H1 (cell line): ENCODE measurements at regions not wholly inside any gene's neighbourhood (a gene's known extent, or its start where the extent isn't known, plus 50 kb on each side); places are given as distances from the start of the nearest gene placed in this dataset.
A peak's percentile ranks its signal among the peaks of the same experiment; 100 is the strongest.

Experiments
- CTCF ChIA-PET: fragments of 300-600 bp; sonication (Branson Sonifier 250); formaldehyde crosslinking; loops from one replicate; lab custom pipeline; 2021; ENCODE audit not compliant: partially characterized antibody; lab: Charles Lee
- POLR2A ChIA-PET: fragments of 300-600 bp; sonication (Branson Sonifier 250); formaldehyde crosslinking; loops from one replicate; lab custom pipeline; 2021; ENCODE audit warnings: inconsistent platforms; ENCODE audit not compliant: partially characterized antibody; lab: Charles Lee
- DNase-seq, 2 experiments: peaks; one replicate each; pipeline versions ENCODE4 v3.0.0 to v3.0.0-alpha.2; 2010 to 2022; ENCODE audit warnings: low spot score in 2 of 2, low read depth in 1 of 2, mixed read lengths in 1 of 2
- FAIRE-seq: peaks from 2 replicates; lab custom pipeline; 2011; peaks lifted over from hg19 to GRCh38; lab: Jason Lieb, UNC
- H2AFZ ChIP-seq: 2 replicates; pipeline ENCODE4 v1.8.1; 2012; ENCODE audit warnings: low read length, inconsistent platforms
- H2AK5ac ChIP-seq: 2 replicates; pipeline ENCODE4 v1.6.1; 2013; ENCODE audit warnings: low read depth, low read length
- H2BK120ac ChIP-seq: replicated peaks from 2 replicates; pipeline ENCODE3; 2013; ENCODE audit warnings: low read depth, low read length, inconsistent platforms
- H2BK12ac ChIP-seq: 2 replicates; pipeline ENCODE4 v1.6.1; 2013; ENCODE audit warnings: low read depth, low read length
- H2BK15ac ChIP-seq: 2 replicates; pipeline ENCODE4 v1.6.1; 2013; ENCODE audit warnings: low read length
- H2BK20ac ChIP-seq: 2 replicates; pipeline ENCODE4 v1.6.1; 2013; ENCODE audit warnings: low read length
- H2BK5ac ChIP-seq: 2 replicates; pipeline ENCODE4 v1.6.1; 2013; ENCODE audit warnings: low read depth, low read length
- H3K14ac ChIP-seq: 2 replicates; pipeline ENCODE4 v1.6.1; 2013; ENCODE audit warnings: inconsistent platforms; ENCODE audit not compliant: insufficient read length
- H3K18ac ChIP-seq: 2 replicates; pipeline ENCODE4 v1.6.1; 2013; ENCODE audit warnings: low read length; ENCODE audit errors: extremely low read depth
- H3K23ac ChIP-seq: 2 replicates; pipeline ENCODE4 v1.6.1; 2013; ENCODE audit warnings: inconsistent platforms; ENCODE audit not compliant: insufficient read length
- H3K23me2 ChIP-seq: 2 replicates; pipeline ENCODE4 v1.6.1; 2013; ENCODE audit warnings: low read depth, low read length
- H3K27ac ChIP-seq: 2 replicates; pipeline ENCODE4 v1.6.1; 2011; ENCODE audit warnings: low read depth, low read length, inconsistent platforms
- H3K27me3 ChIP-seq, 4 experiments: replicated peaks in 1 of 4; 1 replicate in 1 of 4; 2 replicates in 3 of 4; pipeline versions ENCODE4 v1.6.1 to v1.8.1; 2011 to 2013; ENCODE audit warnings: low read length in 3 of 4, mild to moderate bottlenecking in 3 of 4, inconsistent platforms in 2 of 4, mixed read lengths in 2 of 4, moderate library complexity in 1 of 4; ENCODE audit not compliant: control insufficient read depth in 3 of 4, insufficient read depth in 3 of 4; ENCODE audit errors: extremely low read depth in 1 of 4
- H3K36me3 ChIP-seq, 4 experiments: 2 replicates each; pipeline versions ENCODE4 v1.6.1 to v1.8.1; 2011 to 2013; ENCODE audit warnings: mild to moderate bottlenecking in 4 of 4, low read length in 3 of 4, moderate library complexity in 2 of 4, control low read depth in 1 of 4, inconsistent platforms in 1 of 4; ENCODE audit not compliant: insufficient read depth in 4 of 4, control insufficient read depth in 2 of 4
- H3K4ac ChIP-seq: replicated peaks from 2 replicates; pipeline ENCODE3; 2013; ENCODE audit warnings: low read length, low read depth, mixed read lengths, inconsistent platforms; ENCODE audit not compliant: insufficient read length
- H3K4me1 ChIP-seq, 4 experiments: replicated peaks in 1 of 4; 1 replicate in 1 of 4; 2 replicates in 3 of 4; pipeline versions ENCODE4 v1.6.1 to v1.8.1; 2011 to 2013; ENCODE audit warnings: low read length in 3 of 4, inconsistent platforms in 2 of 4, mixed read lengths in 1 of 4; ENCODE audit not compliant: insufficient read depth in 4 of 4, control insufficient read depth in 3 of 4
- H3K4me2 ChIP-seq, 2 experiments: 2 replicates each; pipeline versions ENCODE4 v1.6.1 to v1.8.1; 2011 to 2013; ENCODE audit warnings: low read depth in 2 of 2, low read length in 2 of 2, control low read depth in 1 of 2, inconsistent platforms in 1 of 2, mild to moderate bottlenecking in 1 of 2; ENCODE audit not compliant: insufficient read depth in 1 of 2
- H3K4me3 ChIP-seq, 4 experiments: fragments of 200-600, 300-600 bp in 1 of 4; sonication (generic), shearing (Covaris generic), sonication (Bioruptor Twin) in 1 of 4; 2 replicates each; pipeline versions ENCODE4 v1.5.1 to v1.8.1; 2011 to 2016; ENCODE audit warnings: low read length in 4 of 4, low read depth in 3 of 4, control low read depth in 2 of 4, inconsistent platforms in 2 of 4, mild to moderate bottlenecking in 2 of 4, mixed read lengths in 1 of 4, moderate library complexity in 1 of 4; ENCODE audit not compliant: insufficient read depth in 2 of 4; ENCODE audit errors: extremely low read depth in 1 of 4
- H3K56ac ChIP-seq: replicated peaks from 2 replicates; pipeline ENCODE3; 2013; ENCODE audit warnings: low read depth, mild to moderate bottlenecking, mixed read lengths, low read length, inconsistent platforms; ENCODE audit not compliant: insufficient read length
- H3K79me1 ChIP-seq: 2 replicates; pipeline ENCODE4 v1.6.1; 2013; ENCODE audit warnings: low read depth, low read length, control low read depth
- H3K79me2 ChIP-seq, 2 experiments: 2 replicates each; pipeline versions ENCODE4 v1.6.1 to v1.8.1; 2012 to 2013; ENCODE audit warnings: low read length in 2 of 2, mild to moderate bottlenecking in 2 of 2, inconsistent platforms in 1 of 2; ENCODE audit not compliant: insufficient read depth in 2 of 2, control insufficient read depth in 1 of 2
- H3K9ac ChIP-seq, 4 experiments: replicated peaks in 1 of 4; 1 replicate in 1 of 4; 2 replicates in 3 of 4; pipeline versions ENCODE4 v1.6.1 to v1.8.1; 2011 to 2013; ENCODE audit warnings: low read depth in 3 of 4, low read length in 3 of 4, control low read depth in 2 of 4, mild to moderate bottlenecking in 2 of 4, moderate library complexity in 2 of 4, inconsistent platforms in 1 of 4; ENCODE audit errors: extremely low read depth in 1 of 4
- H3K9me3 ChIP-seq, 2 experiments: 2 replicates each; pipeline versions ENCODE4 v1.6.1 to v1.8.1; 2012 to 2013; ENCODE audit warnings: mild to moderate bottlenecking in 2 of 2, moderate library complexity in 2 of 2, control low read depth in 1 of 2, inconsistent platforms in 1 of 2, low read depth in 1 of 2, low read length in 1 of 2, mixed read lengths in 1 of 2; ENCODE audit not compliant: insufficient read depth in 2 of 2
- H4K20me1 ChIP-seq, 2 experiments: replicated peaks in 1 of 2; 2 replicates each; pipeline versions ENCODE3 to v1.8.1; 2011 to 2013; ENCODE audit warnings: inconsistent platforms in 2 of 2, low read length in 2 of 2, mild to moderate bottlenecking in 1 of 2; ENCODE audit not compliant: insufficient read depth in 2 of 2, control insufficient read depth in 1 of 2
- H4K5ac ChIP-seq: 2 replicates; pipeline ENCODE4 v1.6.1; 2013; ENCODE audit warnings: low read length, low read depth, mixed read lengths, inconsistent platforms; ENCODE audit not compliant: insufficient read length
- H4K8ac ChIP-seq: 2 replicates; pipeline ENCODE4 v1.8.0; 2013; ENCODE audit warnings: mild to moderate bottlenecking, moderate library complexity, low read length, inconsistent platforms; ENCODE audit not compliant: insufficient read depth; ENCODE audit errors: extremely low read depth
- H4K91ac ChIP-seq: replicated peaks from 2 replicates; pipeline ENCODE3; 2013; ENCODE audit warnings: low read length, mixed read lengths, inconsistent platforms; ENCODE audit not compliant: insufficient read length
- CBX8 ChIP-seq: fragments of 300-800, 300-1000 bp; sonication (generic); IDR thresholded peaks from 2 replicates; pipeline ENCODE4 v1.7.1; 2016; ENCODE audit warnings: low read depth, low read length, borderline replicate concordance
- CTBP2 ChIP-seq: IDR thresholded peaks from 2 replicates; pipeline ENCODE4 v1.7.0; 2011; ENCODE audit warnings: borderline replicate concordance, mild to moderate bottlenecking, moderate library complexity, mixed read lengths, low read length; ENCODE audit not compliant: insufficient read depth, insufficient read length
- FOSL1 ChIP-seq: IDR thresholded peaks from 2 replicates; pipeline ENCODE4 v1.6.1; 2011; ENCODE audit warnings: mild to moderate bottlenecking, low read depth, low read length, moderate library complexity; ENCODE audit not compliant: insufficient read depth
- JUND ChIP-seq: IDR thresholded peaks from 2 replicates; pipeline ENCODE4 v1.6.1; 2011; ENCODE audit warnings: mild to moderate bottlenecking, improper control_type of control experiment, low read length
- RBBP5 ChIP-seq: IDR thresholded peaks from 2 replicates; pipeline ENCODE4 v1.7.1; 2012; ENCODE audit warnings: low read depth, mild to moderate bottlenecking, inconsistent platforms, low read length, moderate library complexity, borderline replicate concordance
- WGBS, 2 experiments: shearing (Covaris generic) in 1 of 2; methylation state at CpG; one replicate each; pipeline versions ENCODE4 v1.1.6 to v1.1.7; 2013 to 2015; ENCODE audit warnings: low lambda C conversion rate in 2 of 2, mixed read lengths in 2 of 2, inconsistent platforms in 1 of 2, low coverage in 1 of 2, missing lambda C conversion rate in 1 of 2; ENCODE audit not compliant: insufficient replicate concordance in 2 of 2, insufficient coverage in 1 of 2, insufficient read length in 1 of 2; ENCODE audit errors: extremely low coverage in 1 of 2, missing lambda C conversion rate in 1 of 2; 5-methylcytosine and 5-hydroxymethylcytosine counted together

DNA sequence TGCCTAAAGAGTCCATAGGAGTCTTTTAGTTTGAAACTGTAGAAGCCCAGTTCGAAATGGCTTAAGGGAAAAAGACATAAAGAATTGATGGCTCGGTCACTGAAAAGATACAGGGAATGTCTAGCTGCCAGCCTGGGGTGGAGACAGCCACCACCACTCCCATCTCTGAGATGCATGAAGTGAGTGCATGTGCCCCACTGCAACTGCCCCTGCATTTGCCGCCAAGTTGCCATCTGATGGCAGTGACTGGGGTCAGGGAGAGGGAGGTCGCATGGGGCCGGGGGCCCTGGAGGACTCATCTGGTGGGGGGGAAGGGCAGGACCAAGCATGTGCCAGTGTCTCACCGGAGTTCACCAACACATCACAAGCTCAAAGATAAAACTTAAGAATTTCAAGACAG lies 385.8 kb upstream of the SULF2 start:
- Histone ChIP-seq H3K27me3 (no peaks in the 10 kb centered on the region), H3K4me2 (no peak overlapping the region), H3K4me1 (no peaks in the 10 kb centered on the region), H4K5ac (no peak overlapping the region), H2BK120ac (no peak overlapping the region), H3K36me3 (no peaks in the 10 kb centered on the region), H2BK5ac (no peak overlapping the region), H3K4me3 (no peak overlapping the region), H3K27ac (no peak overlapping the region), H3K56ac (no peak overlapping the region), H3K23me2 (no peaks in the 10 kb centered on the region), H3K79me1 (no peaks in the 10 kb centered on the region), H2AK5ac (no peak overlapping the region), H2BK20ac (no peak overlapping the region), H2AFZ (no peak overlapping the region), H3K18ac (no peak overlapping the region), H3K79me2 (no peaks in the 10 kb centered on the region), H4K20me1 (no peaks in the 10 kb centered on the region), H3K23ac (no peak overlapping the region), H4K8ac (no peak overlapping the region), H3K9me3 (no peaks in the 10 kb centered on the region), H2BK12ac (peak overlapping the region; percentile 28; the same call in 1 of the 2 replicates), H3K4ac (no peak overlapping the region), H2BK15ac (no peak overlapping the region), H3K9ac (no peak overlapping the region), H4K91ac (no peak overlapping the region), H3K14ac (no peak overlapping the region)
- FAIRE-seq, result no peak
- ChIA-PET POLR2A (no interaction called here), CTCF (interaction anchor here (1.1 to 2.6 kb wide), 4 partner anchors 10 to 16 kb away, joined by 3 to 7 read pairs (median 4); no protein-coding TSS in a partner anchor)
- DNase-seq, result no peak
- WGBS, 2 experiments, result 73% methylated on average over 6 of the region's 6 CpGs; no CpG with 5 or more reads in 1 of the 2 experiments
- TF ChIP-seq RBBP5 (no peak), JUND (no peak), CBX8 (no peak), FOSL1 (no peak), CTBP2 (no peak)
